ENCODE measurements at regions not wholly inside any gene's neighbourhood (a gene's known extent, or its start where the extent isn't known, plus 50 kb on each side); places are given as distances from the start of the nearest gene placed in this dataset.
"Not testable (repeated sequence)": the region's sequence is repeated elsewhere in the genome, so short reads cannot be mapped to it uniquely, and the experiment has no call there.

DNA sequence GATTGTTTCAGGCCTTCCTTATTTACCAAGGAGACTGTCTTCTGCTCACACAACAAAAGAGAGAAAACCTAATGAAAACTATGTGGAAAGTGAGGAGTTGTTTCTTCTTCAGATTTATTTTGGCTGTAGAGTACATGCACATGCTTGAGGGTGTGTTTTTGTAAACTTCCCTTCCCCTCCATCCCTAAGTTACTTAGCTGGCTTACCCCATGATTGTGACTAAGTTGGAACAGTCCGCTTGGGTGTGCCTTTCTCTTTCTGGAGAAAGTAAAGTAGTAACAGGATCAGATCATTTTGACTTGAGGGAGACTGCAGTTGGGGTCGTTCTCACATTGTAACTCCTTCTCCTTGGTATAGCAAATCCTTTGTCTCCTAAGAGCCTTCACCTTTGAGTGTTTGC is 155.9 kb downstream of the RTL9 start:
- Histone ChIP-seq H3F3A (ENCODE audit: insufficient read depth, low read length) (no peaks in the 10 kb centered on the region), H3K4me1 (ENCODE audit: insufficient read depth, low read length, severe bottlenecking) (no peaks in the 10 kb centered on the region), H3K36me3 (ENCODE audit: insufficient read depth, low read length) (no peaks in the 10 kb centered on the region), H4K20me1 (ENCODE audit: insufficient read depth, low read length) (no peaks in the 10 kb centered on the region), H3K9me3 (ENCODE audit: low read length) (no peaks in the 10 kb centered on the region), H3K4me2 (ENCODE audit: low read length) (no peak overlapping the region), H3K27ac (ENCODE audit: low read depth, low read length, poor library complexity, severe bottlenecking) (no peak overlapping the region), H3K27me3 (ENCODE audit: insufficient read depth, low read length) (no peaks in the 10 kb centered on the region), H2AFZ (ENCODE audit: low read length) (no peak overlapping the region), H3K9ac (ENCODE audit: low read length) (no peak overlapping the region), H3K4me3 (ENCODE audit: low read depth, low read length, poor library complexity, severe bottlenecking) (no peak overlapping the region), H3K79me2 (ENCODE audit: insufficient read depth, low read length) (no peaks in the 10 kb centered on the region), H3K9me2 (ENCODE audit: low read depth, low read length) (no peaks in the 10 kb centered on the region)
- TF ChIP-seq, protein P1, sequence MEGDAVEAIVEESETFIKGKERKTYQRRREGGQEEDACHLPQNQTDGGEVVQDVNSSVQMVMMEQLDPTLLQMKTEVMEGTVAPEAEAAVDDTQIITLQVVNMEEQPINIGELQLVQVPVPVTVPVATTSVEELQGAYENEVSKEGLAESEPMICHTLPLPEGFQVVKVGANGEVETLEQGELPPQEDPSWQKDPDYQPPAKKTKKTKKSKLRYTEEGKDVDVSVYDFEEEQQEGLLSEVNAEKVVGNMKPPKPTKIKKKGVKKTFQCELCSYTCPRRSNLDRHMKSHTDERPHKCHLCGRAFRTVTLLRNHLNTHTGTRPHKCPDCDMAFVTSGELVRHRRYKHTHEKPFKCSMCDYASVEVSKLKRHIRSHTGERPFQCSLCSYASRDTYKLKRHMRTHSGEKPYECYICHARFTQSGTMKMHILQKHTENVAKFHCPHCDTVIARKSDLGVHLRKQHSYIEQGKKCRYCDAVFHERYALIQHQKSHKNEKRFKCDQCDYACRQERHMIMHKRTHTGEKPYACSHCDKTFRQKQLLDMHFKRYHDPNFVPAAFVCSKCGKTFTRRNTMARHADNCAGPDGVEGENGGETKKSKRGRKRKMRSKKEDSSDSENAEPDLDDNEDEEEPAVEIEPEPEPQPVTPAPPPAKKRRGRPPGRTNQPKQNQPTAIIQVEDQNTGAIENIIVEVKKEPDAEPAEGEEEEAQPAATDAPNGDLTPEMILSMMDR (IDR thresholded peaks at IDR 0.05; ENCODE audit: low read length), result no peak
- TF ChIP-seq EZH2 (IDR thresholded peaks at IDR 0.05; ENCODE audit: borderline replicate concordance, low read length), result no peak

DNA sequence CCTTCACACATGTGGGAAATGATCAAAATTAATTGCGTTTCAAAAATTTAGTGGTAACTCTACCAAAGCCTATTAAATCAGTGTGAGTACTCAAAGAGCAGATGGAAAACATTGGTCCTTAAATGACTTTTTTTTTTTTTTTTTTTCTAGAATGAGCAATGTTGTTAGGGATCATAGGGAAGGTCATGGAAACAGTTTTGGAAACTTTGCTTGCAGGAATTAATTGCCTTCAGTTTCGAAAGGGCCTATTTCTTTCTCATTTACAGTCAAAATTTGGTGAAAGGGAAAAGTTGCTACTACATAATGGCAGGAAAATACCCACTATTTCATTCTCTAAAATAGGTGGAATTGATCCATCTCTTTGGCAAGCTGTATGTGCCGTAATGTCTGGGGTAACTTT is 160.9 kb downstream of the RTL9 start:
- Histone ChIP-seq H3K4me1 (ENCODE audit: insufficient read depth, low read length, severe bottlenecking) (no peaks in the 10 kb centered on the region), H3K9me2 (ENCODE audit: low read depth, low read length) (no peaks in the 10 kb centered on the region), H2AFZ (ENCODE audit: low read length) (no peak overlapping the region), H3F3A (ENCODE audit: insufficient read depth, low read length) (no peaks in the 10 kb centered on the region), H3K4me3 (ENCODE audit: low read depth, low read length, poor library complexity, severe bottlenecking) (no peak overlapping the region), H4K20me1 (ENCODE audit: insufficient read depth, low read length) (no peaks in the 10 kb centered on the region), H3K27me3 (ENCODE audit: insufficient read depth, low read length) (no peaks in the 10 kb centered on the region), H3K27ac (ENCODE audit: low read depth, low read length, poor library complexity, severe bottlenecking) (no peak overlapping the region), H3K36me3 (ENCODE audit: insufficient read depth, low read length) (no peaks in the 10 kb centered on the region), H3K9me3 (ENCODE audit: low read length) (no peaks in the 10 kb centered on the region), H3K4me2 (ENCODE audit: low read length) (no peak overlapping the region), H3K9ac (ENCODE audit: low read length) (no peak overlapping the region), H3K79me2 (ENCODE audit: insufficient read depth, low read length) (no peaks in the 10 kb centered on the region)
- TF ChIP-seq, protein P1 (IDR thresholded peaks at IDR 0.05; ENCODE audit: low read length), result no peak
- TF ChIP-seq EZH2 (IDR thresholded peaks at IDR 0.05; ENCODE audit: borderline replicate concordance, low read length), result no peak

DNA sequence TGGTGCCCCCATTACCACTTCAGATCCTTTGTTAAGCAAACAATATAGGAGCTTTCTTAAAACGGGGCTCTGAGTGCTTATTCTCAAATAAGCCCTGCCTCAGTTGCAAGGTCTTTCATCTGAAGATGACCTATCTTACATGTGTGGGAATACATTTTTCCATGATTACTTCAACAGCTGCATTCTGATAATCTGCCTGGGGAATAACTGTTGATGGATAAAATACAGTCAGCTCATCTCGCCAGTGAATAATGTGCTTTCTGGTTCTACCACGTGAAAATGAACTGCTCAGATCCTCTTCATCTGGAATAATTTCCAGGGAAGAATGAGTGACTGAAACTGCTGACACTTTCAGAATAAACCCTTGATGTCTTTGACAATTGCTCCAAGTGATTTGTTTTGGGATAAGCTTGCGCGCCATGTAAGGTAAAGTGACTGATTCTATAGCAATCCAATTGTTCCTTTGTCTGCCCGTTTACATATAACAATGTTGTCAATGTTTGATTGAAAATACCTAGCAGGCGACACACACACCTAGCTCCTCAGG is 161.3 kb downstream of the RTL9 start:
- no peak overlapping the region for H3K4me3 ChIP-seq (ENCODE audit: low read depth, low read length, poor library complexity, severe bottlenecking)
- H3K9ac ChIP-seq (ENCODE audit: low read length), result no peak overlapping the region
- no peaks in the 10 kb centered on the region for H3K36me3 ChIP-seq (ENCODE audit: insufficient read depth, low read length)
- no peak overlapping the region for H3K27ac ChIP-seq (ENCODE audit: low read depth, low read length, poor library complexity, severe bottlenecking)
- no peaks in the 10 kb centered on the region for H4K20me1 ChIP-seq (ENCODE audit: insufficient read depth, low read length)
- no peak overlapping the region for H3K4me2 ChIP-seq (ENCODE audit: low read length)
- no peaks in the 10 kb centered on the region for H3K4me1 ChIP-seq (ENCODE audit: insufficient read depth, low read length, severe bottlenecking)
- TF ChIP-seq EZH2 (IDR thresholded peaks at IDR 0.05; ENCODE audit: borderline replicate concordance, low read length), result no peak
- TF ChIP-seq, protein P1 (IDR thresholded peaks at IDR 0.05; ENCODE audit: low read length), result no peak
- no peaks in the 10 kb centered on the region for H3K9me2 ChIP-seq (ENCODE audit: low read depth, low read length)
- H3K27me3 ChIP-seq (ENCODE audit: insufficient read depth, low read length), result no peaks in the 10 kb centered on the region
- H3K9me3 ChIP-seq (ENCODE audit: low read length), result no peaks in the 10 kb centered on the region
- H3F3A ChIP-seq (ENCODE audit: insufficient read depth, low read length), result no peaks in the 10 kb centered on the region
- H3K79me2 ChIP-seq (ENCODE audit: insufficient read depth, low read length), result no peaks in the 10 kb centered on the region
- H2AFZ ChIP-seq (ENCODE audit: low read length), result no peak overlapping the region

DNA sequence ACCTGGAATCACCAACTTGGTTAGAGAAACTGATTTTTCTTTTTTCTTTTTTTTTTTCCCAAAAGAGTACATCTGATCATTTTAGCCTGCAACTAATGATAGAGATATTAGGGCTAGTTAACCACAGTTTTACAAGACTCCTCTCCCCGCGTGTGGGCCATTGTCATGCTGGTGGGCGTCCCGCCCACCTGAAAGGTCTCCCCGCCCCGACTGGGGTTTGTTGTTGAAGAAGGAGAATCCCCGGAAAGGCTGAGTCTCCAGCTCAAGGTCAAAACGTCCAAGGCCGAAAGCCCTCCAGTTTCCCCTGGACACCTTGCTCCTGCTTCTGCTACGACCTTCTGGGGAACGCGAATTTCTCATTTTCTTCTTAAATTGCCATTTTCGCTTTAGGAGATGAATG is 162.0 kb downstream of the RTL9 start:
- not testable (repeated sequence) for H3K4me2 ChIP-seq (ENCODE audit: low read length); H4K20me1 ChIP-seq (ENCODE audit: insufficient read depth, low read length); H2AFZ ChIP-seq (ENCODE audit: low read length); H3K9me2 ChIP-seq (ENCODE audit: low read depth, low read length); H3K9me3 ChIP-seq (ENCODE audit: low read length); H3K27ac ChIP-seq (ENCODE audit: low read depth, low read length, poor library complexity, severe bottlenecking); H3K4me1 ChIP-seq (ENCODE audit: insufficient read depth, low read length, severe bottlenecking); H3K36me3 ChIP-seq (ENCODE audit: insufficient read depth, low read length); H3K9ac ChIP-seq (ENCODE audit: low read length); H3K4me3 ChIP-seq (ENCODE audit: low read depth, low read length, poor library complexity, severe bottlenecking); H3K27me3 ChIP-seq (ENCODE audit: insufficient read depth, low read length); H3K79me2 ChIP-seq (ENCODE audit: insufficient read depth, low read length); H3F3A ChIP-seq (ENCODE audit: insufficient read depth, low read length)
